ENCODE measurements at regions not wholly inside any gene's neighbourhood (a gene's known extent, or its start where the extent isn't known, plus 50 kb on each side); places are given as distances from the start of the nearest gene placed in this dataset.

GRCh38 chr4:58767598-58767997 is 1657.4 kb upstream of the IGFBP7 start:
- Histone ChIP-seq H3K4me1 (no peaks in the 10 kb centered on the region), H3K27ac (no peak overlapping the region), H3K9me3 (no peaks in the 10 kb centered on the region), H3K36me3 (no peaks in the 10 kb centered on the region), H3K27me3 (no peaks in the 10 kb centered on the region), H3K4me3 (no peak overlapping the region)
- DNase-seq (no peak), ATAC-seq (no peak)
- intact Hi-C loops (cut with DNase I) = no loop called here
- TF ChIP-seq CTCF (IDR thresholded peaks at IDR 0.05) = no peak

GRCh38 chr4:58766763-58767162 is 1656.6 kb upstream of the IGFBP7 start:
- DNase-seq = no peak
- Histone ChIP-seq H3K9me3 (no peaks in the 10 kb centered on the region), H3K4me3 (no peak overlapping the region), H3K4me1 (no peaks in the 10 kb centered on the region), H3K27me3 (no peaks in the 10 kb centered on the region), H3K36me3 (no peaks in the 10 kb centered on the region), H3K27ac (no peak overlapping the region)
- no peak for ATAC-seq
- TF ChIP-seq CTCF (IDR thresholded peaks at IDR 0.05) = no peak
- intact Hi-C loops (cut with DNase I) = no loop called here

- Histone ChIP-seq H3K4me3 (no peak overlapping the region), H3K9me3 (no peaks in the 10 kb centered on the region), H3K27me3 (no peaks in the 10 kb centered on the region), H3K27ac (no peak overlapping the region), H3K4me1 (no peaks in the 10 kb centered on the region), H3K36me3 (no peaks in the 10 kb centered on the region)
- DNase-seq (no peak), ATAC-seq (no peak)
- intact Hi-C loops (cut with DNase I) = no loop called here
- TF ChIP-seq CTCF (IDR thresholded peaks at IDR 0.05) = no peak
These were observed 1651.4 kb upstream of the IGFBP7 start for GRCh38 chr4:58761563-58761962.

- intact Hi-C loops (cut with DNase I) = no loop called here
These were observed 1650.6 kb upstream of the IGFBP7 start for GRCh38 chr4:58760737-58761136.

GRCh38 chr4:58760100-58760499 is 1649.9 kb upstream of the IGFBP7 start:
- Histone ChIP-seq H3K36me3 (no peaks in the 10 kb centered on the region), H3K27ac (no peak overlapping the region), H3K4me1 (no peaks in the 10 kb centered on the region), H3K9me3 (no peaks in the 10 kb centered on the region), H3K27me3 (no peaks in the 10 kb centered on the region), H3K4me3 (no peak overlapping the region)
- ATAC-seq (no peak), DNase-seq (no peak)
- intact Hi-C loops (cut with DNase I) = no loop called here
- no peak for TF ChIP-seq CTCF (IDR thresholded peaks at IDR 0.05)

More at GRCh38 chr4:58760737-58761136, 1650.6 kb upstream of the IGFBP7 start:
- no peaks in the 10 kb centered on the region for H3K36me3 ChIP-seq
- no peaks in the 10 kb centered on the region for H3K4me1 ChIP-seq
- ATAC-seq = no peak
- DNase-seq = no peak
- no peak for TF ChIP-seq CTCF (IDR thresholded peaks at IDR 0.05)
- no peaks in the 10 kb centered on the region for H3K9me3 ChIP-seq
- H3K4me3 ChIP-seq = no peak overlapping the region
- H3K27me3 ChIP-seq = no peaks in the 10 kb centered on the region
- H3K27ac ChIP-seq = no peak overlapping the region

All from left lung (tissue), 4 donors.